HepG2 (cell line): ENCODE measurements at regions not wholly inside any gene's neighbourhood (a gene's known extent, or its start where the extent isn't known, plus 50 kb on each side); places are given as distances from the start of the nearest gene placed in this dataset.
"Not testable (repeated sequence)": the region's sequence is repeated elsewhere in the genome, so short reads cannot be mapped to it uniquely, and the experiment has no call there.

Experiments
- ATAC-seq: fragments of 200-7000 bp; cut with Tn5 transposase; 3 replicates; pipeline ENCODE4 v1.9.1; 2020; ENCODE audit warnings: mild to moderate bottlenecking, moderate library complexity
- BruUV-seq: library from RNA; stranded (reverse); fragments of 400-500 nt; replicated peaks from 2 replicates; lab custom pipeline; 2021; lab: Mats Ljungman, UMichigan
- CTCF ChIA-PET: fragments of 300-600 bp; formaldehyde crosslinking; extraction: SDS; loops from one replicate; lab custom pipeline; 2021; ENCODE audit warnings: low total read pairs, inconsistent platforms, low intra/inter-chr PET ratio; lab: Yijun Ruan, JAX
- POLR2A ChIA-PET: fragments of 350-600 bp; sonication (Branson Sonifier 250); formaldehyde crosslinking; loops from one replicate; lab custom pipeline; 2020; ENCODE audit warnings: antibody characterized with exemption, inconsistent platforms; lab: Yijun Ruan, JAX
- DNase-seq: peaks from one replicate; pipeline ENCODE4 v3.0.0-alpha.2; 2015; ENCODE audit warnings: low spot score
- FAIRE-seq: peaks from 3 replicates; lab custom pipeline; 2011; peaks lifted over from hg19 to GRCh38; lab: Jason Lieb, UNC
- H2AFZ ChIP-seq: one replicate; pipeline ENCODE4 v1.6.1; 2011; ENCODE audit warnings: low read length, inconsistent platforms
- H3K27ac ChIP-seq: fragments of 300-600 bp; 3 replicates; pipeline ENCODE4 v1.8.0; 2011; ENCODE audit warnings: mixed run types, mild to moderate bottlenecking, mixed read lengths, low read length, inconsistent platforms; ENCODE audit not compliant: insufficient read depth; ENCODE audit errors: extremely low read length
- H3K27me3 ChIP-seq, 2 experiments: fragments of 200-600 bp in 1 of 2; 2 replicates in 1 of 2; 3 replicates in 1 of 2; pipeline versions ENCODE4 v1.6.0 to v1.8.0; 2011; ENCODE audit warnings: low read length in 2 of 2, mild to moderate bottlenecking in 2 of 2, moderate library complexity in 2 of 2, inconsistent platforms in 1 of 2; ENCODE audit not compliant: insufficient read depth in 2 of 2, control insufficient read depth in 1 of 2
- H3K36me3 ChIP-seq, 2 experiments: fragments of 200-600 bp in 1 of 2; replicated peaks in 1 of 2; 2 replicates in 1 of 2; 3 replicates in 1 of 2; pipeline versions ENCODE4 v1.5.1 to v1.8.0; 2011; ENCODE audit warnings: low read length in 2 of 2, inconsistent platforms in 1 of 2; ENCODE audit not compliant: insufficient read depth in 2 of 2, control insufficient read depth in 1 of 2
- H3K4me1 ChIP-seq: 2 replicates; pipeline ENCODE4 v1.5.1; 2012; ENCODE audit warnings: low read length, inconsistent platforms; ENCODE audit not compliant: insufficient read depth
- H3K4me2 ChIP-seq: 2 replicates; pipeline ENCODE4 v1.6.0; 2011; ENCODE audit warnings: low read depth, low read length, inconsistent platforms
- H3K4me3 ChIP-seq, 3 experiments: fragments of 200-600 bp in 1 of 3; sonication (generic), shearing (Covaris generic) in 1 of 3; replicated peaks in 1 of 3; 2 replicates each; pipeline ENCODE4 v1.5.1; 2011 to 2016; ENCODE audit warnings: low read length in 3 of 3, inconsistent platforms in 2 of 3, low read depth in 2 of 3, mild to moderate bottlenecking in 2 of 3, control low read depth in 1 of 3, mixed read lengths in 1 of 3; ENCODE audit not compliant: insufficient read depth in 1 of 3
- H3K79me2 ChIP-seq: one replicate; pipeline ENCODE4 v1.6.1; 2011; ENCODE audit warnings: low read length, inconsistent platforms; ENCODE audit not compliant: insufficient read depth
- H3K9ac ChIP-seq: 2 replicates; pipeline ENCODE4 v1.6.0; 2011; ENCODE audit warnings: mild to moderate bottlenecking, low read depth, low read length, inconsistent platforms; ENCODE audit not compliant: insufficient read depth
- H3K9me3 ChIP-seq: 2 replicates; pipeline ENCODE4 v1.5.1; 2012; ENCODE audit warnings: mild to moderate bottlenecking, low read length
- H4K20me1 ChIP-seq: 2 replicates; pipeline ENCODE4 v1.6.0; 2011; ENCODE audit warnings: inconsistent platforms, mild to moderate bottlenecking, low read length, moderate library complexity; ENCODE audit not compliant: insufficient read depth
- ELF3 ChIP-seq: IDR thresholded peaks from 2 replicates; pipeline ENCODE4 v1.6.1; 2016; ENCODE audit warnings: missing genetic modification reagents, missing compliant biosample characterization
- FOSL2 ChIP-seq: sonication (generic); formaldehyde crosslinking; IDR thresholded peaks from 2 replicates; pipeline ENCODE4 v1.4.0; 2020; ENCODE audit warnings: missing genetic modification reagents
- FOXA1 ChIP-seq, 2 experiments: fragments of 450-650 bp in 1 of 2; sonication (generic) in 1 of 2; formaldehyde crosslinking in 1 of 2; IDR thresholded peaks; 2 replicates each; pipeline versions ENCODE4 v1.4.0 to v1.6.1; 2016 to 2020; ENCODE audit warnings: missing genetic modification reagents in 1 of 2
- HCFC1 ChIP-seq: fragments of 150-350 bp; IDR thresholded peaks from 2 replicates; pipeline ENCODE4 v1.6.1; 2014; ENCODE audit warnings: low read depth, low read length
- KAT2B ChIP-seq: fragments of 150-350 bp; IDR thresholded peaks from 2 replicates; pipeline ENCODE4 v1.6.1; 2014; ENCODE audit warnings: low read depth, low read length, borderline replicate concordance
- SNAI1 ChIP-seq: sonication (generic); formaldehyde crosslinking; IDR thresholded peaks from 2 replicates; pipeline ENCODE4 v1.5.0; 2020; ENCODE audit warnings: mild to moderate bottlenecking, missing genetic modification reagents, borderline replicate concordance
- ZBTB20 ChIP-seq: sonication (generic); formaldehyde crosslinking; IDR thresholded peaks from 2 replicates; pipeline ENCODE4 v1.8.1; 2023; ENCODE audit warnings: missing genetic modification reagents, low read depth, mild to moderate bottlenecking, borderline replicate concordance
- ZIK1 ChIP-seq: sonication (generic); formaldehyde crosslinking; IDR thresholded peaks from 2 replicates; pipeline ENCODE4 v1.5.0; 2020; ENCODE audit warnings: mild to moderate bottlenecking, low read depth, missing genetic modification reagents, borderline replicate concordance
- ZNF12 ChIP-seq: sonication (generic); formaldehyde crosslinking; IDR thresholded peaks from 2 replicates; pipeline ENCODE4 v1.5.0; 2020; ENCODE audit warnings: missing genetic modification reagents
- ZNF230 ChIP-seq: sonication (generic); formaldehyde crosslinking; IDR thresholded peaks from 2 replicates; pipeline ENCODE4 v1.4.0; 2020; ENCODE audit warnings: mild to moderate bottlenecking, missing genetic modification reagents
- ZNF496 ChIP-seq: sonication (generic); formaldehyde crosslinking; IDR thresholded peaks from 2 replicates; pipeline ENCODE4 v1.8.1; 2023; ENCODE audit warnings: mild to moderate bottlenecking, moderate library complexity, missing genetic modification reagents; ENCODE audit not compliant: insufficient replicate concordance
- ZNF768 ChIP-seq: sonication (generic); formaldehyde crosslinking; IDR thresholded peaks from 2 replicates; pipeline ENCODE4 v1.4.0; 2020; ENCODE audit warnings: missing genetic modification reagents
- ZNF775 ChIP-seq: sonication (generic); formaldehyde crosslinking; IDR thresholded peaks from 2 replicates; pipeline ENCODE4 v1.4.0; 2020; ENCODE audit warnings: missing genetic modification reagents, mild to moderate bottlenecking, moderate library complexity, borderline replicate concordance
- WGBS: methylation state at CpG from one replicate; pipeline ENCODE4 v1.1.6; 2017; ENCODE audit warnings: low lambda C conversion rate; 5-methylcytosine and 5-hydroxymethylcytosine counted together
- in situ Hi-C: cut with HindIII; loops from 2 replicates; pipeline ENCODE4 v1.10.0; 2017; ENCODE audit warnings: low pct_unique_long_range_greater_than_20kb; ENCODE audit not compliant: extremely low pct_ligation_motif_present
- intact Hi-C: fragments of 100-400 bp; cut with micrococcal nuclease; formaldehyde crosslinking; loops from one replicate; pipeline ENCODE4 v1.10.0; 2022; ENCODE audit not compliant: unreplicated experiment
- TF ChIP-seq, protein P1 (sequence below): sonication (generic); formaldehyde crosslinking; IDR thresholded peaks from 2 replicates; pipeline ENCODE4 v1.5.1; 2020; ENCODE audit warnings: missing genetic modification reagents, mild to moderate bottlenecking, borderline replicate concordance
- TF ChIP-seq, protein P2 (sequence below): sonication (generic); formaldehyde crosslinking; IDR thresholded peaks from 2 replicates; pipeline ENCODE4 v1.4.0; 2020; ENCODE audit warnings: missing genetic modification reagents
- TF ChIP-seq, protein P3 (sequence below): sonication (generic); formaldehyde crosslinking; IDR thresholded peaks from 2 replicates; pipeline ENCODE4 v1.4.0; 2020; ENCODE audit warnings: missing genetic modification reagents

DNA sequence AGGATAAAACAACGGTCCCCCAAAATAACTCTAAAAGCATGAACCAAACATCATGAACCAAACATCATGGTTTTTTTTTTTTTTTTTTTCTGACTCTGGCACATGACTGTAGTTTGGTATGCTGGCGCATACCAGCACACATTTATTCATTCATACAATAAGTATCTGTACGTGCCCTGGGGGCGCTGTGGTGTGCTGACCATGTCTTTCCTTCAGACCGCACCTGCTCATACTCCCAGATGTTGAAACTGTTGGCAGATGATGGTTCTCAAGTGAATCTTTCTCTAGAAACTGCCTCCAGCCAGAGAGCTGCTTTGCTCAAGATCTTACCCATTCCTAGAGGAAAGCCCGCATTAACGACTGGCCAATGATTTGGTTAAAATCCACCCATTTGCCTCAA, 114.7 kb upstream of the ANKRD30A start (continued):
- TF ChIP-seq ZBTB20 (CRISPR knock-in tag) = no peak
- TF ChIP-seq, all 625 proteins: peak for 0

DNA sequence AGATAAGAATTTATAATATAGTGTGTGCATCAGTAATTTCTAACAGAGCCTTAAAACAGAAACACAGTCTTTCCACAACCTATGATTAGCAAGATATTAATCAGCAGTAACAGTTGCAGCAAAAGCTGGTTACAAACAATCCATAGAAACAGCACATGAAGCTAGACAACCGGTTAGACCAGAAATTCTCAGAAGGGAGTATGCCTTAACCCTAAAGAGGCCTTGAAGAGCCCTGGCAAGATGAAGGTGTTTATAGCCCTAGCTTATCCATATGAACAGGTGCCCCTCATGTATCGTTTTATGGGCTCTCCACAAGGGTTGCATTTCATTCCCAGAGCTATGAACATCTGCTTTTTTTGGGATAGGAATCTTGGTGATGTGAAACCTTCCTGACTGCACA, 117.1 kb upstream of the ANKRD30A start:
- H3K9ac ChIP-seq, POLR2A ChIA-PET, H3K27me3 ChIP-seq, CTCF ChIA-PET, H3K36me3 ChIP-seq, intact Hi-C loops, FAIRE-seq, H3K27ac ChIP-seq, H2AFZ ChIP-seq, H3K9me3 ChIP-seq, H3K4me2 ChIP-seq, in situ Hi-C loops, H3K79me2 ChIP-seq, ATAC-seq, H3K4me3 ChIP-seq, DNase-seq, H3K4me1 ChIP-seq, BruUV-seq, H4K20me1 ChIP-seq: not testable (repeated sequence)
- 0% methylated on average over 2 of the region's 2 CpGs for WGBS

DNA sequence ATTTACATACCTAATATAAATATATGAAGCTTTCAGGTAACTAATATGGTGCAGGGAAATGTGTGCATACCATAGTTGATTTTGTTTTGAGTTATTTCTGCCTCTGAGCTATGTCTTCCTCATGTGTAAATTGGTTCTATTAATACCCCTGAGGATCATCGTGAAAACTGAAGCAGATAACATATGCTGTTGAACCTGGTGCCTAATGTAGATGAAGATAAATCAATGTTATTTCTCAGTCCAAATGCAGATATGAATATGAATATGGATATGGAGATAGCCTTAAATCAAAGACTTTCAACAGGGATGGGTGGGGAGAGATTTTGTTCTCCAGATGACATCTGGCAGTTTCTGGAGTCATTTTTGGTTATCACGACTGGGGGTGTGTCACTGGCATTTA, 122.3 kb upstream of the ANKRD30A start:
- in situ Hi-C loops = no loop called here
- TF ChIP-seq FOSL2 (CRISPR knock-in tag) (no peak), ZNF230 (CRISPR knock-in tag) (no peak), ZNF775 (CRISPR knock-in tag) (no peak), HCFC1 (no peak), ZNF496 (CRISPR knock-in tag) (no peak), FOXA1 (IDR thresholded peaks at IDR 0.05) (no peak), FOXA1 (CRISPR knock-in tag; IDR thresholded peaks at IDR 0.05) (no peak), KAT2B (no peak), ZNF12 (no peak), ZIK1 (CRISPR knock-in tag) (no peak), SNAI1 (no peak), ELF3 (CRISPR knock-in tag) (no peak), ZNF768 (CRISPR knock-in tag) (no peak)
- TF ChIP-seq, protein P1, sequence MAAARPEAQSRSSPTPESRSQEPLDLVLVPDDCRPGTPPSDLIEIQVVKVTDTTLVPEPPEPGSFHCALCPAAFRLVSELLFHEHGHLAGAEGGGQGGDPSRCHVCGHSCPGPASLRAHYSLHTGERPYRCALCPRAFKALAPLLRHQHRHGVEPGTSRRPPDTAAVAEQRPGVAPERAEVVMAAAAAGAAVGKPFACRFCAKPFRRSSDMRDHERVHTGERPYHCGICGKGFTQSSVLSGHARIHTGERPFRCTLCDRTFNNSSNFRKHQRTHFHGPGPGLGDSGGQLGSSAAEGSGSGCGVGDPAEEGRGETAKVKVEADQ = no peak
- TF ChIP-seq, protein P2, sequence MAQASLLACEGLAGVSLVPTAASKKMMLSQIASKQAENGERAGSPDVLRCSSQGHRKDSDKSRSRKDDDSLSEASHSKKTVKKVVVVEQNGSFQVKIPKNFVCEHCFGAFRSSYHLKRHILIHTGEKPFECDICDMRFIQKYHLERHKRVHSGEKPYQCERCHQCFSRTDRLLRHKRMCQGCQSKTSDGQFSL (CRISPR knock-in tag) = no peak
- TF ChIP-seq, protein P3, sequence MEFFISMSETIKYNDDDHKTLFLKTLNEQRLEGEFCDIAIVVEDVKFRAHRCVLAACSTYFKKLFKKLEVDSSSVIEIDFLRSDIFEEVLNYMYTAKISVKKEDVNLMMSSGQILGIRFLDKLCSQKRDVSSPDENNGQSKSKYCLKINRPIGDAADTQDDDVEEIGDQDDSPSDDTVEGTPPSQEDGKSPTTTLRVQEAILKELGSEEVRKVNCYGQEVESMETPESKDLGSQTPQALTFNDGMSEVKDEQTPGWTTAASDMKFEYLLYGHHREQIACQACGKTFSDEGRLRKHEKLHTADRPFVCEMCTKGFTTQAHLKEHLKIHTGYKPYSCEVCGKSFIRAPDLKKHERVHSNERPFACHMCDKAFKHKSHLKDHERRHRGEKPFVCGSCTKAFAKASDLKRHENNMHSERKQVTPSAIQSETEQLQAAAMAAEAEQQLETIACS (CRISPR knock-in tag) = no peak

More for the DNA sequence above, 122.3 kb upstream of the ANKRD30A start:
- no peak overlapping the region for H3K27ac ChIP-seq
- no peaks in the 10 kb centered on the region for H3K9me3 ChIP-seq
- BruUV-seq = no TSS peak
- H3K4me3 ChIP-seq = no peak overlapping the region
- DNase-seq = no peak
- no peak for ATAC-seq
- no peaks in the 10 kb centered on the region for H4K20me1 ChIP-seq
- ChIA-PET CTCF (no interaction called here), POLR2A (no interaction called here)
- no peaks in the 10 kb centered on the region for H3K79me2 ChIP-seq
- no peak overlapping the region for H3K9ac ChIP-seq
- no peaks in the 10 kb centered on the region for H3K4me1 ChIP-seq
- no peak overlapping the region for H2AFZ ChIP-seq
- WGBS = 1% methylated on average over 2 of the region's 2 CpGs
- H3K27me3 ChIP-seq = no peaks in the 10 kb centered on the region
- H3K36me3 ChIP-seq = no peaks in the 10 kb centered on the region
- no peak for FAIRE-seq
- intact Hi-C loops = no loop called here
- H3K4me2 ChIP-seq = no peak overlapping the region
